ENCODE measurements at regions not wholly inside any gene's neighbourhood (a gene's known extent, or its start where the extent isn't known, plus 50 kb on each side); places are given as distances from the start of the nearest gene placed in this dataset.

- no peak for DNase-seq (ENCODE audit: low spot score)
- TF ChIP-seq, protein P1, sequence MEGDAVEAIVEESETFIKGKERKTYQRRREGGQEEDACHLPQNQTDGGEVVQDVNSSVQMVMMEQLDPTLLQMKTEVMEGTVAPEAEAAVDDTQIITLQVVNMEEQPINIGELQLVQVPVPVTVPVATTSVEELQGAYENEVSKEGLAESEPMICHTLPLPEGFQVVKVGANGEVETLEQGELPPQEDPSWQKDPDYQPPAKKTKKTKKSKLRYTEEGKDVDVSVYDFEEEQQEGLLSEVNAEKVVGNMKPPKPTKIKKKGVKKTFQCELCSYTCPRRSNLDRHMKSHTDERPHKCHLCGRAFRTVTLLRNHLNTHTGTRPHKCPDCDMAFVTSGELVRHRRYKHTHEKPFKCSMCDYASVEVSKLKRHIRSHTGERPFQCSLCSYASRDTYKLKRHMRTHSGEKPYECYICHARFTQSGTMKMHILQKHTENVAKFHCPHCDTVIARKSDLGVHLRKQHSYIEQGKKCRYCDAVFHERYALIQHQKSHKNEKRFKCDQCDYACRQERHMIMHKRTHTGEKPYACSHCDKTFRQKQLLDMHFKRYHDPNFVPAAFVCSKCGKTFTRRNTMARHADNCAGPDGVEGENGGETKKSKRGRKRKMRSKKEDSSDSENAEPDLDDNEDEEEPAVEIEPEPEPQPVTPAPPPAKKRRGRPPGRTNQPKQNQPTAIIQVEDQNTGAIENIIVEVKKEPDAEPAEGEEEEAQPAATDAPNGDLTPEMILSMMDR (IDR thresholded peaks at IDR 0.05; ENCODE audit: borderline replicate concordance, control extremely low read depth, extremely low read depth, insufficient read depth, missing control alignments): no peak
- in situ Hi-C loops (cut with MboI; ENCODE audit: low sequenced_read_pairs, unreplicated experiment): no loop called here
These were observed 55.2 kb upstream of the IL12B start for GRCh38 chr5:159385536-159385935.

GRCh38 chr5:159386028-159386711, 55.9 kb upstream of the IL12B start:
- TF ChIP-seq, protein P1 (IDR thresholded peaks at IDR 0.05; ENCODE audit: borderline replicate concordance, control extremely low read depth, extremely low read depth, insufficient read depth, missing control alignments): no peak
- in situ Hi-C loops (cut with MboI; ENCODE audit: low sequenced_read_pairs, unreplicated experiment): no loop called here
- DNase-seq (ENCODE audit: low spot score): no peak

GRCh38 chr5:159392871-159393270, 62.6 kb upstream of the IL12B start:
- TF ChIP-seq, protein P1 (IDR thresholded peaks at IDR 0.05; ENCODE audit: borderline replicate concordance, control extremely low read depth, extremely low read depth, insufficient read depth, missing control alignments): no peak
- no peak for DNase-seq (ENCODE audit: low spot score)
- in situ Hi-C loops (cut with MboI; ENCODE audit: low sequenced_read_pairs, unreplicated experiment): no loop called here

GRCh38 chr5:159393854-159394274, 63.6 kb upstream of the IL12B start:
- no peak for DNase-seq (ENCODE audit: low spot score)
- in situ Hi-C loops (cut with MboI; ENCODE audit: low sequenced_read_pairs, unreplicated experiment): no loop called here
- TF ChIP-seq, protein P1 (IDR thresholded peaks at IDR 0.05; ENCODE audit: borderline replicate concordance, control extremely low read depth, extremely low read depth, insufficient read depth, missing control alignments): no peak

DNA sequence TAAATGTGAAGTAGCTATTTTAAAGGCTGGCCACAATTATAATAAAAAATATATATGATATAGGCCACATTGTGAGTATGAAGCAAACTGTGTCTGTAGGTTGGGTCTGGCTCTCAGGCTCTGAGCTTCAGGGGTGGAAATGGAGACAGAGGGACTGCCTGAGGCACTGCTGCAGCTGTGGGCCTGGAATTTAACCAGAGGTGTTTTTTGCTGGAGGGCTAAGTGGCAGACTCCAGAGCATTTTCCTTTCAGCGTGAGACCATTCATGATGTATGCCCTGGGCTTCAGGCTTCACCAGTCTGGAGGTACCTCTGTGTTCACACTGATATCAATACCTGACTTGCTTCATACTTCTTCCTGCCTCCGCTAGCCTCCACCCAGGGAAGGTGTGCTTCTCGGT, 64.9 kb upstream of the IL12B start:
- DNase-seq (ENCODE audit: low spot score): no peak
- in situ Hi-C loops (cut with MboI; ENCODE audit: low sequenced_read_pairs, unreplicated experiment): no loop called here
- TF ChIP-seq, protein P1 (IDR thresholded peaks at IDR 0.05; ENCODE audit: borderline replicate concordance, control extremely low read depth, extremely low read depth, insufficient read depth, missing control alignments): no peak

DNA sequence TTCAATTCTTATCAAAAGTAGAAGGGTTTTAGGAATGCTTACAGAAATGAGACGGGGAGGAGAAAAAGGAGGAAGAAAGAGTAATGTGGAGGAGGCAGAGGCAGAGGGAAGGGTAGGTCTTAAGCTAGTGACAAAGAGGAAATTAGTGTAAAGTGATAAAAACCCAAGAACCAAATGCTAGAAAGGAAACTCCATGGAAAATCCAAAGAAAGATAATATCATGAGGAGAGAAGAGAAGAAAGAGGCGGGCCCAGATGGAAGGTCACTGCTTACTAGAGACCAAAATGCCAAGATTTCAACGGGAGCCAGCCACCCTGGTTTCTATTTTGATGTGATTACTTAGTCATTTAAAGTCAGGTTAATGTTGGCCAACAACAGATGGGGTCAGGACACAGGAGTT, 68.6 kb upstream of the IL12B start:
- no peak for DNase-seq (ENCODE audit: low spot score)
- in situ Hi-C loops (cut with MboI; ENCODE audit: low sequenced_read_pairs, unreplicated experiment): no loop called here
- TF ChIP-seq, protein P1 (IDR thresholded peaks at IDR 0.05; ENCODE audit: borderline replicate concordance, control extremely low read depth, extremely low read depth, insufficient read depth, missing control alignments): no peak

Data from GM13976 (cell line).